ENCODE measurements at regions not wholly inside any gene's neighbourhood (a gene's known extent, or its start where the extent isn't known, plus 50 kb on each side); places are given as distances from the start of the nearest gene placed in this dataset.

DNA sequence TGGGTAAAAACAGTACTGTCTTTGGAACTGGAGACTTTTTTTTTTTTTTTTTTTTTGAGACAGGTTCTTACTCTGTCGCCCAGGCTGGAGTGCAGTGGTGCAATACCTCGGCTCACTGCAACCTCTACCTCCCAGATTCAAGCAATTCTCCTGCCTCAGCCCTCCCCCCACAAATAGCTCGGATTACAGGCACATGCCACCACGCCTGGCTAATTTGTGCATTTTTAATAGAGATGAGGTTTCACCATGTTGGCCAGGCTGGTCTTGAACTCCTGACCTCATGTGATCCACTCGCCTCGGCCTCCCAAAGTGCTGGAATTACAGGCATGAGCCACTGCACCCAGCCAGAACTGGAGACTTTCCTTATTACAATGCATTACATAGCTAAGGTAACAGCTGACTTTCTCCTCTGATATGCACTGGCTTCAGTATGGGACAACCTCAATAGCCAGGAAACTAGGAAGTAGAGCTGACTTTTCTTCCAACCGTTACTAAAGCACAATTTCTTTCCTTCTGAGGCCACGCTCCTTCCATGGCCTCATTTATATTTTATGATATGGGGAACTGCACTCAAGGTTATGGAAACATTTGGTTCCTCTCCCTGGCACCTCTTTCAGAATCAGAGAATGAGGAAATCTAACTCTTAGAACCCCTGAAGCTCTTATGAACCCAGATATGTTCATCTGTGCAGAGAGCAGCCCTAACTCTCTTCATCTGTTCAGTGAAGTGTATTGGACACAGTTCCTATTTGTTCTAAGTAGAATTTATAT is 53.5 kb upstream of the FAM9B start:
- no peak for DNase-seq (ENCODE audit: low read depth in 2 of 2)

GRCh38 chrX:9088896-9089295 is 55.0 kb upstream of the FAM9B start:
- DNase-seq (ENCODE audit: low read depth in 2 of 2) = no peak

DNA sequence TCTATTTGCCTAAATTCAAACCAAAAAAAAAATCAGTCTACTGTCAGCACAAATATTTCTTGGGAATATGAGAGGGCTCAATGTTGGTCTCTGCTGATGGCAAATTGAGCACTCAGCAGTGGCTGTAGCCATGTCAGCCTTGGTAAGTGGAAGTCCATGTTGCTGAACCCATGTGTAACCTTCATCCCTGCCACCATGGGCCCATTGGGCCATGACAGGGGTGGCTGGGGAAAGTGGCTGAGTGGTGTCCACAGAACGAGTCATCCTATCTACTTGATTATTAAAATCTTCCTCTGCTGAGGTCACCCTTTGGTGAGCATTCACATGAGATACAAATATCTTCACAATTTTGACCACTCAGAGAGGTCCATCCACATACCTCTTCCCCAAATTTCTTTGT is 56.8 kb upstream of the FAM9B start:
- no peak for DNase-seq (ENCODE audit: low read depth in 2 of 2)

DNA sequence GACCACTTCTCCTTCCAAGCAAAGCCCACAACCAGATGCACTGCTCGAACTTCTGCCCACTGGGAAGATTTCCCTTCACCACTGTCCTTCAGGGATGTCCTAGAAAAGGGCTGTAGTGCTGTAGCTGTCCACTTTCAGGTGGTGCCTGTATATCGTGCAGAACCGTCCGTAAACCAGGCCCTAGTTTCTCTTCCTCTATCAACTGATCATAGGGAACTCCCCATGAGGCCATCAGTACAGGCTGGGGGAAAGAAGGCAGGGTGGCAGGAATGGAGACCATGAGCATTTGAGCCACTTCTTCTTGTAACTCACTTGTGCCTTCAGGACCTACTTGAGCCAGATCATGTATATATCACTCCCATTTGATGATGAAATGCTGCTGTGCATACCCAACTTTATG is 57.3 kb upstream of the FAM9B start:
- DNase-seq (ENCODE audit: low read depth in 2 of 2) = no peak

DNA sequence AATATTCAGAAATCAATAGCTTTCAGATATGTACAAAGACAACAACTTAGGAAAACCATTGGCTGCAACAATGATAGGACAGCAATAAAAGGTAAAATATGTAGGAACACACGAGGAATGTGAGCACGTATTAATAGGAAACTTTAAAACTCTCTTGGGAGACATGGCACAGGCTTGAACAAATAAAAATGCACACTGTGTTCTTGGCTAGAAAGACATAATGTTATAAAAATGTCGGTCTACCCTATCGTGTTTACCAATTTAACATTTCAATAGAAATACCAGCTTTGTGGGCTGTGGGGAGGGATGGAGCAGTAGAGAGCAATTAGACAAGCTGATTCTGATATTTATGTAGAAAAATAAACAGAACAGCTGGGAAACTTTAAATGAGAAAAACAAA is 69.0 kb upstream of the FAM9B start:
- DNase-seq (ENCODE audit: low read depth in 2 of 2) = no peak

GRCh38 chrX:9108054-9108453 is 74.1 kb upstream of the FAM9B start:
- DNase-seq (ENCODE audit: low read depth in 2 of 2) = no peak

- no peak for DNase-seq (ENCODE audit: low read depth in 2 of 2)
These were observed 76.9 kb upstream of the FAM9B start for GRCh38 chrX:9110808-9111207.

DNA sequence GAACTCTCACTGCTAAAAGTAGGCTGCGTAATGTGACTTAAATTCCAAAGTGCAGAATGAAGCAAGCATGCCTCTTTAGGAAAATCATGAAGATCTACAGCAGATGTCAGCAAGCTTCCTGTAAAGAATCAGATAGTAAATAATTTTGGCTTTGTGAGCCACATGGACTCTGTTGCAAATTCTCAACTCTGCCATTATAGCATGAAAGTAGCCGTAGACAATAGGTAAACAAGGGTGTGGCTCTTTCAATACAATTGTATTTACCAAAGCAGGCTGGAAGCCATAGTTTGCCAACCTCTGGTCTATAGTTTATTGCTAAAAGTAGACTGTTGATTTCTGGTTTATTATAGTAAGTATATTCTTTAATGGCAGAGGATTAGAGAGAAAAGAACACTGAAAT is 80.3 kb upstream of the FAM9B start:
- DNase-seq (ENCODE audit: low read depth in 2 of 2) = no peak

- DNase-seq (ENCODE audit: low read depth in 2 of 2) = no peak
These were observed 83.9 kb upstream of the FAM9B start for GRCh38 chrX:9117851-9118250.

GRCh38 chrX:9122519-9123245 is 88.8 kb upstream of the FAM9B start:
- DNase-seq (ENCODE audit: low read depth in 2 of 2) = no peak

- no peak for DNase-seq (ENCODE audit: low read depth in 2 of 2)
These were observed 94.1 kb upstream of the FAM9B start for GRCh38 chrX:9127986-9128385.

GRCh38 chrX:9130031-9130430 is 96.1 kb upstream of the FAM9B start:
- DNase-seq (ENCODE audit: low read depth in 2 of 2) = no peak

GRCh38 chrX:9131066-9131465 is 97.1 kb upstream of the FAM9B start:
- no peak for DNase-seq (ENCODE audit: low read depth in 2 of 2)

DNA sequence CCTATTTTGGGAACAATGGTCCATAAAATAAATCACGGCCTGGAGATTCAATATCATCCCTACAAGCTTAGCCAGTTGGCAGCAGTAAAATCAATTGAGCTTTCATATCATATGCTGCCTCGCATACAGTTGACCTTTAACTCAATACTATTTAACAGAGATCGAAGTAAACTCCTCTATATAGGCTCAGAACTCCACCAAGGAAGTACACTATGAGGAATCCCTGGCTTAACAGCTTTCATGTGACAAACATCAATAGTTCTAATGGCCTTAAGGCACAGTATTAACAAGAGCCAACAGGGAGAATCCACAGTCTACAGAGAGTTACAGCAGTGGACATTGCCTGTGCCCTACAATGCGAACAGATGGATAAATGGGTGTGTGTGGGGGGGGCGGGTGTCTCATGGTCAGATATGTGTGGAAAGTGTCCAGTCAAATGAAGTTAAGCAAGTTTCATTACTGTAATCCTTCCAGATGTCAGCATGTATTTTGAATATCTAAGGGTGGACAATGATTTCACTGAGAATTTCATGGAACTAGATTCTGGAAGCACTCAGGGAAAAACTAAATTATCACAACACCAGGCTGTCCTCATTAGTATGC is 98.2 kb upstream of the FAM9B start:
- DNase-seq (ENCODE audit: low read depth in 2 of 2) = no peak

DNA sequence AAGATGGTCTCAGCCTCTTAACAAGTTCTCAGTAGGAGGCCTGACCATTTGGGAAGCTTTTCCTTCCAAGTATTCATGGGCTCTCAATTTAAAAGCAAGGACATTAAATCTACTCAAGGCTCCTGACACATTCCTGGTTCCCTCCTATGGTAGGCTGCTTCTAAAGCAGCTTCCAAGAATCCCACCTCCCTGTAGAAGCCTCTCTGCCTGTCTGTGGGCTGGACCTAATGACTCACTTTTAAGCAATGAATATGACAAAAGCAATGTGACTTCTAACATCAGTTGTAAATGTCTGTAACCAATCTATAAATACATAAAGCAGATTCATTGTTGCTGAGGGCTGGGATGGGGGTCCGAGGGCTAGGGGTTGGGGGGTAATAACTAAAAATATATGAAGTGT is 99.5 kb upstream of the FAM9B start:
- peak; percentile 35 to 48 for DNase-seq (ENCODE audit: low read depth in 2 of 2)

DNA sequence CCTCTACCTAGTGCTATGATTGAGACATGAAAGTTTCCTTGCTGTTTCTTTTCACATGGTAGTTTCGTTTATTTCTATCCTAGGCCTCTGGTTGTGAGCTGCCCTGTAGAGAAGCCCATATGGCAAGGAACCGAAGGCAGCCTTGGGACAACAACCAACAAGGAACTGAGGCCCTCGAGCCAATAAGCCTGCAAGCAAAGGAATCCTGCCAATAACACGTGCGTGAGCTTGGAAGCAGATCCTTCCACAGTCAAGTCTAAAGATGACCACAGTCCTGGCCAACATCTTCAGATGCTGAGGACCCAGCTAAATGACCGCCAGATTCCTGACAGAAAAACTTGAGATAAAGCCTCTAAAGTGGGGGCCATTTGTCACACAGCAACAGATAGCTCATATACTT is 100.4 kb upstream of the FAM9B start:
- no peak for DNase-seq (ENCODE audit: low read depth in 2 of 2)

GRCh38 chrX:9135901-9136510 is 102.1 kb upstream of the FAM9B start:
- DNase-seq (ENCODE audit: low read depth in 2 of 2) = peak; percentile 37 to 41

DNA sequence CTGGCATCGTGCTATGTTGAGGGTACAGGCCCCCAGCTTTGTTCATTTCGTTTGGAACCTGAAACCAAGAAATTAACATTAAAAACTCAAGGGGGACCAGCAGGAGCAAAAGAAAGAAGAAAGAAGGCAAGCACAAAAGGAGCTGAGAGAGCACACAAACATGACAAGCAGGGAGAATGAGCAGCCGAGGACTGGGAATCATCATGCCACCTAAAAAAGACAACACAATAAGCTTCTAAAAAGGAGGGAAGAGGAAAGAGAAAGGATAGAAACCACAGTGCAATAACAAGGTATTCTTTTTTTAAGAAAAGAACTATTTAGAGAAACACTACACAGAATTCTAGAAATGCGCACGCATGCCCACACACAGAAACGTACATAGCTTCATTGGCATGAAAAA is 103.2 kb upstream of the FAM9B start:
- DNase-seq (ENCODE audit: low read depth in 2 of 2) = no peak

- DNase-seq (ENCODE audit: low read depth in 2 of 2) = peak in 1 of 2 experiments; percentile 12
These were observed 107.6 kb upstream of the FAM9B start for GRCh38 chrX:9141496-9141895.

GRCh38 chrX:9144701-9145241 is 110.8 kb upstream of the FAM9B start:
- no peak for DNase-seq (ENCODE audit: low read depth in 2 of 2)

GRCh38 chrX:9146657-9147056 is 112.7 kb upstream of the FAM9B start:
- no peak for DNase-seq (ENCODE audit: low read depth in 2 of 2)

GRCh38 chrX:9147086-9147485 is 113.2 kb upstream of the FAM9B start:
- no peak for DNase-seq (ENCODE audit: low read depth in 2 of 2)
